ENCODE measurements at regions not wholly inside any gene's neighbourhood (a gene's known extent, or its start where the extent isn't known, plus 50 kb on each side); places are given as distances from the start of the nearest gene placed in this dataset.
"Not testable (repeated sequence)": the region's sequence is repeated elsewhere in the genome, so short reads cannot be mapped to it uniquely, and the experiment has no call there.

GRCh38 chr17:68109404-68109803 lies 73.9 kb downstream of the KPNA2 start:
- peaks cover 15% of the 10 kb centered on the region for H3F3A ChIP-seq (replicated peaks; ENCODE audit: insufficient read depth)
- H3K36me3 ChIP-seq (replicated peaks in 1 of 2; ENCODE audit: control insufficient read depth in 1 of 2, insufficient read depth in 2 of 2, low read length in 1 of 2): peaks cover 0 to 34% of the 10 kb centered on the region in 2 experiments
- H2AFZ ChIP-seq (ENCODE audit: low read depth); DNase-seq; H4K20me1 ChIP-seq (ENCODE audit: insufficient read depth); H3K4me1 ChIP-seq (ENCODE audit: control insufficient read depth in 1 of 2, insufficient read depth in 2 of 2, low read depth in 1 of 2, low read length in 1 of 2); H3K4me2 ChIP-seq; H3K27ac ChIP-seq (ENCODE audit: low read depth in 2 of 2, low read length in 1 of 2); H3K9me2 ChIP-seq; POLR2A ChIA-PET; H3K9ac ChIP-seq; H3K4me3 ChIP-seq (ENCODE audit: low read depth in 2 of 2, low read length in 1 of 2); H3K27me3 ChIP-seq (ENCODE audit: insufficient read depth): not testable (repeated sequence)
- 98% methylated on average over 4 of the region's 4 CpGs for WGBS (ENCODE audit: low lambda C conversion rate)
- H3K9me3 ChIP-seq: peaks cover 13% of the 10 kb centered on the region; the same call in 1 of the 2 replicates
- H3K79me2 ChIP-seq (ENCODE audit: insufficient read depth): peaks cover 84% of the 10 kb centered on the region
- CTCF ChIA-PET: interaction anchor here (0.9 to 1.3 kb wide), 2 partner anchors 10 to 386 kb away, joined by 3 to 4 read pairs; no protein-coding TSS in a partner anchor

- H3K4me2 ChIP-seq; H3K4me3 ChIP-seq (ENCODE audit: low read depth in 2 of 2, low read length in 1 of 2); DNase-seq; H3K27ac ChIP-seq (ENCODE audit: low read depth in 2 of 2, low read length in 1 of 2); H3K9me2 ChIP-seq; H2AFZ ChIP-seq (ENCODE audit: low read depth); H3K27me3 ChIP-seq (ENCODE audit: insufficient read depth); H3K9me3 ChIP-seq; CTCF ChIA-PET; POLR2A ChIA-PET; H3F3A ChIP-seq (replicated peaks; ENCODE audit: insufficient read depth); H4K20me1 ChIP-seq (ENCODE audit: insufficient read depth); H3K9ac ChIP-seq; H3K4me1 ChIP-seq (ENCODE audit: control insufficient read depth in 1 of 2, insufficient read depth in 2 of 2, low read depth in 1 of 2, low read length in 1 of 2): not testable (repeated sequence)
- whole genome bisulfite sequencing (ENCODE audit: low lambda C conversion rate): 98% methylated on average over 30 of the region's 32 CpGs
- Histone ChIP-seq H3K36me3 (replicated peaks in 1 of 2; ENCODE audit: control insufficient read depth in 1 of 2, insufficient read depth in 2 of 2, low read length in 1 of 2) (peaks cover 8 to 23% of the 10 kb centered on the region in 2 experiments), H3K79me2 (ENCODE audit: insufficient read depth) (peaks cover 20% of the 10 kb centered on the region)
These were observed 80.7 kb downstream of the KPNA2 start for GRCh38 chr17:68116211-68116610.

DNA sequence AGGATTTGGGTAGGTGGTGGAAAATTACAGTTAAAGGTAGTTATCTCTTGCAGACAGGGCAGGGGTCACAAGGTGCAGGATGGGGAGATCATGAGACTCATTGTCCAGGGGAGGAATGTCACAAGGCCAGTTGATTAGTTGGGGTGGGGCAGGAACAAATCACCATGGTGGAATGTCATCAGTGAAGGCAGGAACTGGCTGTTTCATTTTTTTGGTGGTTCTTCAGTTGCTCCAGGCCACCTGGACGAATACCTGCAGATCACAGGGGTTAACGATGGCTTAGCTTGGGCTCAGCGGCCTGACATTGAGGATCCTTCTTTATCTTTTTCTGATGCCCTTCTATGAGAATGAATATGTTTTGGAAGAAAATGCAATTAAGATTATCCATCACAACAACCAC lies 87.1 kb downstream of the KPNA2 start:
- no peak for DNase-seq
- no peaks in the 10 kb centered on the region for H3F3A ChIP-seq (replicated peaks; ENCODE audit: insufficient read depth)
- H3K9me2 ChIP-seq: no peaks in the 10 kb centered on the region
- H3K9ac ChIP-seq: no peak overlapping the region
- TF ChIP-seq MAX (IDR thresholded peaks at IDR 0.05; ENCODE audit: low read depth) (no peak), RFX5 (IDR thresholded peaks at IDR 0.05; ENCODE audit: low read length) (no peak), RXRA (IDR thresholded peaks at IDR 0.05; ENCODE audit: borderline replicate concordance, low read depth) (no peak), FOXM1 (IDR thresholded peaks at IDR 0.05; ENCODE audit: low read depth) (no peak), GATA2 (CRISPR knock-in tag; IDR thresholded peaks at IDR 0.05) (no peak)
- peaks cover 22% of the 10 kb centered on the region in 2 experiments for H3K36me3 ChIP-seq (replicated peaks in 1 of 2; ENCODE audit: control insufficient read depth in 1 of 2, insufficient read depth in 2 of 2, low read length in 1 of 2)
- peaks cover 0 to 4% of the 10 kb centered on the region in 2 experiments; a peak in 1 of 4 replicates for H3K4me1 ChIP-seq (ENCODE audit: control insufficient read depth in 1 of 2, insufficient read depth in 2 of 2, low read depth in 1 of 2, low read length in 1 of 2)
- no peak overlapping the region for H2AFZ ChIP-seq (ENCODE audit: low read depth)
- POLR2A ChIA-PET: no interaction called here
- no peak overlapping the region for H3K27ac ChIP-seq (ENCODE audit: low read depth in 2 of 2, low read length in 1 of 2)
- no peaks in the 10 kb centered on the region for H3K27me3 ChIP-seq (ENCODE audit: insufficient read depth)
- no peak overlapping the region for H3K4me2 ChIP-seq
- H3K4me3 ChIP-seq (ENCODE audit: low read depth in 2 of 2, low read length in 1 of 2): no peak overlapping the region
- whole genome bisulfite sequencing (ENCODE audit: low lambda C conversion rate): 100% methylated on average over 3 of the region's 3 CpGs
- no peaks in the 10 kb centered on the region for H3K79me2 ChIP-seq (ENCODE audit: insufficient read depth)
- H4K20me1 ChIP-seq (ENCODE audit: insufficient read depth): no peaks in the 10 kb centered on the region
- CTCF ChIA-PET: no interaction called here
- no peaks in the 10 kb centered on the region for H3K9me3 ChIP-seq

Measured in SK-N-SH (cell line).